Ishikawa (cell line): ENCODE measurements at regions not wholly inside any gene's neighbourhood (a gene's known extent, or its start where the extent isn't known, plus 50 kb on each side); places are given as distances from the start of the nearest gene placed in this dataset.

Experiments
- CEBPB ChIP-seq: IDR thresholded peaks from 2 replicates; pipeline ENCODE4 v1.6.1; 2012
- CREB1 ChIP-seq: IDR thresholded peaks from 2 replicates; pipeline ENCODE4 v1.6.1; 2012; ENCODE audit warnings: low read depth
- EGR1 ChIP-seq: IDR thresholded peaks from 2 replicates; pipeline ENCODE4 v1.6.1; 2012
- EP300 ChIP-seq: IDR thresholded peaks from 2 replicates; pipeline ENCODE4 v1.6.1; 2012; ENCODE audit warnings: borderline replicate concordance
- FOXM1 ChIP-seq: IDR thresholded peaks from 2 replicates; pipeline ENCODE4 v1.6.1; 2012; ENCODE audit warnings: low read depth, borderline replicate concordance
- MAX ChIP-seq: IDR thresholded peaks from 2 replicates; pipeline ENCODE4 v1.6.1; 2012
- NFIC ChIP-seq: IDR thresholded peaks from 2 replicates; pipeline ENCODE4 v1.6.1; 2012
- RAD21 ChIP-seq: IDR thresholded peaks from 2 replicates; pipeline ENCODE4 v1.6.1; 2012; ENCODE audit warnings: low read depth
- REST ChIP-seq: IDR thresholded peaks from 2 replicates; pipeline ENCODE4 v1.6.1; 2012; ENCODE audit warnings: low read depth, mild to moderate bottlenecking
- TAF1 ChIP-seq: IDR thresholded peaks from 2 replicates; pipeline ENCODE4 v1.6.1; 2012; ENCODE audit warnings: low read depth, mild to moderate bottlenecking
- TCF12 ChIP-seq: IDR thresholded peaks from 2 replicates; pipeline ENCODE4 v1.6.1; 2012; ENCODE audit warnings: low read depth
- TEAD4 ChIP-seq: IDR thresholded peaks from 2 replicates; pipeline ENCODE4 v1.6.1; 2012
- USF1 ChIP-seq: IDR thresholded peaks from 2 replicates; pipeline ENCODE4 v1.6.1; 2012
- YY1 ChIP-seq: IDR thresholded peaks from 2 replicates; pipeline ENCODE4 v1.6.1; 2012; ENCODE audit warnings: low read depth
- ZBTB7A ChIP-seq: IDR thresholded peaks from 2 replicates; pipeline ENCODE4 v1.6.1; 2012; ENCODE audit warnings: low read depth

GRCh38 chr5:13350767-13351166 is 593.7 kb downstream of the DNAH5 start:
- no peak for TF ChIP-seq REST

GRCh38 chr5:13348568-13348967 is 595.9 kb downstream of the DNAH5 start:
- TF ChIP-seq ZBTB7A, result no peak

GRCh38 chr5:13346401-13346800 is 598.1 kb downstream of the DNAH5 start:
- no peak for TF ChIP-seq CEBPB
- TF ChIP-seq EP300, result no peak
- TF ChIP-seq CREB1, result no peak
- TF ChIP-seq USF1, result no peak
- TF ChIP-seq ZBTB7A, result no peak
- TF ChIP-seq TCF12, result no peak

GRCh38 chr5:13339093-13339492 is 605.4 kb downstream of the DNAH5 start:
- TF ChIP-seq FOXM1, result no peak
- TF ChIP-seq CEBPB, result no peak
- TF ChIP-seq EP300, result no peak
- no peak for TF ChIP-seq YY1
- TF ChIP-seq CREB1, result no peak
- TF ChIP-seq REST, result no peak
- TF ChIP-seq MAX, result no peak
- no peak for TF ChIP-seq NFIC
- no peak for TF ChIP-seq ZBTB7A
- no peak for TF ChIP-seq RAD21

GRCh38 chr5:13331585-13331984 is 612.9 kb downstream of the DNAH5 start:
- no peak for TF ChIP-seq NFIC
- TF ChIP-seq ZBTB7A, result no peak
- no peak for TF ChIP-seq USF1
- TF ChIP-seq TAF1, result no peak
- no peak for TF ChIP-seq CREB1
- no peak for TF ChIP-seq MAX
- TF ChIP-seq TCF12, result no peak
- TF ChIP-seq TEAD4, result no peak
- TF ChIP-seq RAD21, result no peak
- TF ChIP-seq EGR1, result no peak
- no peak for TF ChIP-seq EP300
- no peak for TF ChIP-seq YY1

- TF ChIP-seq RAD21, result no peak
- no peak for TF ChIP-seq YY1
- no peak for TF ChIP-seq TEAD4
- TF ChIP-seq FOXM1, result no peak
- no peak for TF ChIP-seq EGR1
- no peak for TF ChIP-seq REST
- TF ChIP-seq CREB1, result no peak
Measured at GRCh38 chr5:13328316-13328715, 616.2 kb downstream of the DNAH5 start.
